GM23248 (cell line): ENCODE measurements at regions not wholly inside any gene's neighbourhood (a gene's known extent, or its start where the extent isn't known, plus 50 kb on each side); places are given as distances from the start of the nearest gene placed in this dataset.

Source experiments
- EZH2 ChIP-seq: fragments of 200-600 bp; sonication (generic); IDR thresholded peaks from 2 replicates; pipeline ENCODE4 v1.6.1; 2018; ENCODE audit warnings: antibody characterized with exemption, mild to moderate bottlenecking; ENCODE audit not compliant: insufficient read depth, poor library complexity, severe bottlenecking
- EZH2phosphoT487 ChIP-seq: fragments of 200-600 bp; sonication (generic); IDR thresholded peaks from 2 replicates; pipeline ENCODE4 v1.6.1; 2018; ENCODE audit warnings: antibody characterized with exemption, moderate library complexity, mild to moderate bottlenecking, low read depth; ENCODE audit not compliant: insufficient read depth

DNA sequence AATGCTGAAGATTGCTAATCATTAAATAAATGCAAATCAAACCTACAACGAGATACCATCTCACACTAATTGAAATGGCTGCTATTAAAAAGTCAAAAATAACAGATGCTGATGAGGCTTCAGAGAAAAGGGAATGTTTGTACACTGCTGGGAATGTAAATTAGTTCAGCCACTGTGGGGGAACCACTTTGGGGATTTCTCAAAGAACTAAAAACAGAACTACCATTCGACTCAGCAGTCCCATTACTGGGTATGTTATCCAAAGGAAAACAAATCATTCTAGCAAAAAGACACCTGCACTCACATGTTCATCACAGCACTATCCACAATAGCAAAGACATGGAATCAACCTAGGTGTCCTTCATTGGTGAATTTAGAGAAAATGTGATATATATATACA is 379.0 kb upstream of the CNTNAP2 start:
- no peak for TF ChIP-seq EZH2
- no peak for TF ChIP-seq EZH2phosphoT487
